Activated CD8-positive, alpha-beta T cell treated with anti-CD3 and anti-CD28 coated beads, Interleukin-2, amount 10 ng/mL, durations not matched to agents 7 days and 5 days (primary cell): ENCODE measurements at regions not wholly inside any gene's neighbourhood (a gene's known extent, or its start where the extent isn't known, plus 50 kb on each side); places are given as distances from the start of the nearest gene placed in this dataset.

Experiments
- ATAC-seq: fragments of 150-1000 bp; cut with Tn5 transposase; one replicate; pipeline ENCODE4 v1.10.0; 2021; ENCODE audit warnings: moderate library complexity
- CTCF ChIA-PET: fragments of 350-600 bp; sonication (Branson Sonifier 250); formaldehyde crosslinking; loops from one replicate; lab custom pipeline; 2021; ENCODE audit warnings: antibody characterized with exemption; lab: Charles Lee
- POLR2A ChIA-PET: fragments of 350-600 bp; sonication (Branson Sonifier 250); formaldehyde crosslinking; loops from one replicate; lab custom pipeline; 2021; ENCODE audit warnings: antibody characterized with exemption; lab: Charles Lee
- DNase-seq: peaks from one replicate; pipeline ENCODE4 v3.0.0-alpha.2; 2020
- H3K27ac Mint-ChIP-seq: one replicate; pipeline ENCODE4 v1.8.0; 2021; ENCODE audit warnings: mild to moderate bottlenecking, mixed read lengths
- H3K27me3 Mint-ChIP-seq: one replicate; pipeline ENCODE4 v1.8.0; 2021; ENCODE audit warnings: low read depth, mixed read lengths
- H3K36me3 Mint-ChIP-seq: one replicate; pipeline ENCODE4 v1.8.0; 2021; ENCODE audit warnings: low read depth, mixed read lengths
- H3K4me1 Mint-ChIP-seq: one replicate; pipeline ENCODE4 v1.8.0; 2021; ENCODE audit warnings: low read depth, mixed read lengths
- H3K4me3 Mint-ChIP-seq: one replicate; pipeline ENCODE4 v1.8.0; 2021; ENCODE audit warnings: mild to moderate bottlenecking, mixed read lengths
- H3K9me3 Mint-ChIP-seq: one replicate; pipeline ENCODE4 v1.8.0; 2022; ENCODE audit warnings: mixed read lengths; ENCODE audit not compliant: insufficient read depth

DNA sequence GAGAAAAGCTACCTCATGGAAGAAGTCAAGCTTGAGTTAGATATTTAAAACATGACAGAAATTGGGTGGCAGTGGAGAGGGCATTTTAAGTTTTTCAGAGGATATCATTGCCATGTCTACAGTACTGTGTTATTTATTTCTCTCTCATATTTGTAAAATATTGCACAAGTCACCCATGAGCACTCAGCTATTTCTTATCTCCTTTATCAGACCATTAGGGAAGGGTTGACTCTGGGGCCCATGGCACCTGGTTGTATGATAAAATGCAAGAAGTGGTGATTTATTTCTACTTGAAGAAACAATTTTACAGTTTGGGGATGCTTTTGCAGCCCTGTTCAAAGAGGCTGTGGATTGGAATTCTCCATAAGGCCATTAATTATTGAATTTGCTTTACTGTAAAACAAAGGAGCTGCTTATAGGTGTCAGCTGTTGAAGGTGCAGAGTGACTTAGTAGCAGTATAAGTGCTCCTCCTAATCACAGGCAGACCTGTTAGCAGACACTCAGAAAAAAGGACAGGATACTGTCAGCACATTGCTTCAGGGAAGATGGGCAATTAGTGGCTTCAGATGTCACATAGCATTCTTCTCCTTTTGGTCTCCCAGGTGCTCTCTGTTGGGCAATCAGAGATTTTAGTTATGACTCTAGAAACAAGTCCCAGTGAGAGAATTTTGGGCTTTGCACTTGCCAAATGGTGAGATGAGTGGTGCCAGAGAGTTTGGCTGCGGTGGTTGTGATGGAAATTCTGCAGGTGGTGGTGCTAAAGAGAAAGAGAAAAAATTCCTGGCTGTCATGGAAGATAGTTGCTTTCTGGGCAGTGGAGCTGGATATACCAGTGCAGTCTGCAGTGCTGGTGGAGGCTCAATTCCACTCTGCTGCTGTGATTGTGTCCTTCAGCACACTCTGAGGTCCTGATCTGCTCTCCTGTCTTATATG is 129.7 kb upstream of the ROPN1 start:
- ChIA-PET CTCF (no interaction called here), POLR2A (no interaction called here)
- Mint-ChIP-seq H3K4me1 (no peaks in the 10 kb centered on the region), H3K9me3 (no peaks in the 10 kb centered on the region), H3K27me3 (peaks cover 6% of the 10 kb centered on the region), H3K4me3 (no peak overlapping the region), H3K27ac (no peak overlapping the region), H3K36me3 (no peaks in the 10 kb centered on the region)
- DNase-seq, result no peak
- no peak for ATAC-seq

- no peaks in the 10 kb centered on the region for H3K9me3 Mint-ChIP-seq
- no peak overlapping the region for H3K4me3 Mint-ChIP-seq
- POLR2A ChIA-PET, result no interaction called here
- peaks cover 12% of the 10 kb centered on the region for H3K27me3 Mint-ChIP-seq
- no peaks in the 10 kb centered on the region for H3K4me1 Mint-ChIP-seq
- no peak overlapping the region for H3K27ac Mint-ChIP-seq
- ATAC-seq (no peak), DNase-seq (no peak)
- CTCF ChIA-PET, result no interaction called here
- no peaks in the 10 kb centered on the region for H3K36me3 Mint-ChIP-seq
These were observed 133.4 kb upstream of the ROPN1 start for GRCh38 chr3:124125315-124125714.

- no peaks in the 10 kb centered on the region for H3K36me3 Mint-ChIP-seq
- DNase-seq (no peak), ATAC-seq (no peak)
- ChIA-PET POLR2A (no interaction called here), CTCF (no interaction called here)
- peaks cover 9% of the 10 kb centered on the region for H3K27me3 Mint-ChIP-seq
- no peaks in the 10 kb centered on the region for H3K9me3 Mint-ChIP-seq
- no peaks in the 10 kb centered on the region for H3K4me1 Mint-ChIP-seq
- H3K4me3 Mint-ChIP-seq, result no peak overlapping the region
- no peak overlapping the region for H3K27ac Mint-ChIP-seq
These were observed 134.6 kb upstream of the ROPN1 start for GRCh38 chr3:124126436-124127023.

- no peaks in the 10 kb centered on the region for H3K4me1 Mint-ChIP-seq
- no peak overlapping the region for H3K4me3 Mint-ChIP-seq
- peaks cover 15% of the 10 kb centered on the region for H3K27me3 Mint-ChIP-seq
- H3K9me3 Mint-ChIP-seq, result no peaks in the 10 kb centered on the region
- ChIA-PET POLR2A (no interaction called here), CTCF (interaction anchor here (1.1 kb wide), 1 partner anchor 99 kb away, joined by 3 read pairs; the partner anchor contains the start of gene KALRN)
- no peak overlapping the region for H3K27ac Mint-ChIP-seq
- DNase-seq (no peak), ATAC-seq (no peak)
- H3K36me3 Mint-ChIP-seq, result no peaks in the 10 kb centered on the region
These were observed 139.2 kb upstream of the ROPN1 start for GRCh38 chr3:124131158-124131557.

GRCh38 chr3:124131580-124131979 is 139.7 kb upstream of the ROPN1 start:
- Mint-ChIP-seq H3K4me3 (no peak overlapping the region), H3K4me1 (no peaks in the 10 kb centered on the region), H3K9me3 (no peaks in the 10 kb centered on the region), H3K27ac (no peak overlapping the region), H3K36me3 (no peaks in the 10 kb centered on the region), H3K27me3 (peaks cover 15% of the 10 kb centered on the region)
- CTCF ChIA-PET, result interaction anchor here (1.1 kb wide), 1 partner anchor 99 kb away, joined by 3 read pairs; the partner anchor contains the start of gene KALRN
- POLR2A ChIA-PET, result no interaction called here
- ATAC-seq, result no peak
- DNase-seq, result no peak

GRCh38 chr3:124132813-124133212 is 140.9 kb upstream of the ROPN1 start:
- no peaks in the 10 kb centered on the region for H3K36me3 Mint-ChIP-seq
- ATAC-seq, result no peak
- H3K4me1 Mint-ChIP-seq, result no peaks in the 10 kb centered on the region
- POLR2A ChIA-PET, result no interaction called here
- no peaks in the 10 kb centered on the region for H3K9me3 Mint-ChIP-seq
- peaks cover 14% of the 10 kb centered on the region for H3K27me3 Mint-ChIP-seq
- CTCF ChIA-PET, result no interaction called here
- no peak for DNase-seq
- no peak overlapping the region for H3K27ac Mint-ChIP-seq
- H3K4me3 Mint-ChIP-seq, result no peak overlapping the region

GRCh38 chr3:124133366-124133940 is 141.5 kb upstream of the ROPN1 start:
- DNase-seq (no peak), ATAC-seq (no peak)
- Mint-ChIP-seq H3K9me3 (no peaks in the 10 kb centered on the region), H3K27me3 (peaks cover 14% of the 10 kb centered on the region), H3K36me3 (no peaks in the 10 kb centered on the region), H3K4me3 (no peak overlapping the region), H3K4me1 (no peaks in the 10 kb centered on the region), H3K27ac (no peak overlapping the region)
- ChIA-PET CTCF (no interaction called here), POLR2A (no interaction called here)

DNA sequence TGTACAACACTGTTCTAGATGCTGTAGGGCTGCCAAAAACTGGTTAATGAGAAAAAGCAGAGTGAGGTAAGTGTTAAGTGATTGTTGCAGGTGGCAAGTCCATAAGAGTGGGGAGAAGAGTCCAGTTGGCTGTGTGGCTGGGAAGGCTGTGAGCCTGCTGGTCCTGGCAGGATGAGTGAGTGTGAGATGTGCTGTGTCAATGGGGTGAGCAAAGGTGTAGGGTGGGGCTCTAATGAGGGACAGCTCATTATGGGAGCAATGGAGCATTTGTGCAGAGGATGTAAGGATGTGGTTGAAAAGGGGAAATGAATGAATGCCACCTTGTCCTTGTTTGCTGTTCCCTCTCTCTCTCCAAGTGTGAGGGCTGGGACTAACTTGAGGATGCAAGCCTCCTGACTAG is 145.3 kb upstream of the ROPN1 start:
- H3K36me3 Mint-ChIP-seq, result no peaks in the 10 kb centered on the region
- H3K4me3 Mint-ChIP-seq, result no peak overlapping the region

DNA sequence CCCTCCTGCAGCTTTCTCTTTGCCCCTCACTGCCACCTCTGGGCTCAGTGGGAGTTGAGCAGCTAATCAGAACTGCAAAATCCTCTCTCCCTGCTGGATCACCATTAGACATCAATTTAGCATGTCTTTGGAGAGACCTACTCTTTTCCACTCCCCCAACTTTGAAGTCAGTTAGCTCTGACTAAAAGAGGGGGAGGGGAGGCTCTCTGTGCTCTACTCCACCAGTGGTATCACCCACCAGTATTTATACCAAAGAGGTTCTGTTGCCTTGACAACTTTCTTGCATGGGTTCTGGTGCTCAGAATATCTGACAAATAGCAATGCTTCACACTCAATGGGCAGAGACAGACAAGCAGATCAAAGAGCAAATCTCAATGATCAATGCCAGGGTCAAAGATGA is 146.2 kb upstream of the ROPN1 start:
- DNase-seq, result no peak
- ATAC-seq, result no peak
- no peak overlapping the region for H3K4me3 Mint-ChIP-seq
- no peaks in the 10 kb centered on the region for H3K36me3 Mint-ChIP-seq
- POLR2A ChIA-PET, result no interaction called here
- no peaks in the 10 kb centered on the region for H3K4me1 Mint-ChIP-seq
- H3K27me3 Mint-ChIP-seq, result peaks cover 6% of the 10 kb centered on the region
- no peaks in the 10 kb centered on the region for H3K9me3 Mint-ChIP-seq
- CTCF ChIA-PET, result no interaction called here
- H3K27ac Mint-ChIP-seq, result no peak overlapping the region

More for the DNA sequence above, 145.3 kb upstream of the ROPN1 start:
- Mint-ChIP-seq H3K4me1 (no peaks in the 10 kb centered on the region), H3K27ac (no peak overlapping the region), H3K9me3 (no peaks in the 10 kb centered on the region), H3K27me3 (peaks cover 8% of the 10 kb centered on the region)
- DNase-seq (no peak), ATAC-seq (no peak)
- ChIA-PET CTCF (no interaction called here), POLR2A (no interaction called here)

DNA sequence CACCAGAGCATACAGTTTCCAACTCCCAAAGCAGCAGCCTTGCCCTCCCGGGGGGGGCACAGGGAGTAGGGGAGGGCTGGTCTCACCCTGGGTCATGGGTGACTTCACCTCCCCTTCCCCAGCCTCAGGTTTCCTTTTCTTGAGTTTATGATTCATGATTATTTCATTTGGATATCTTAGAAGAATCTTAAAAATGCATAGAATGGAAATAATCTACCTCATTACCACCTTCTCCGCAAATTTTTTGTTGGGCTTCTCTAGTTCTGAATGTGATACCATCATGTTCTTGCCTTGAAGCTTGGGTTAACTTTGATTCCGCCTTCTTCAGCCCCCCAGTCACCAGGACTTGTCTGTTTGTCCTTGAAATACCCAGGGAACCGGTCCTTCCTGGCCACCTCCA is 148.8 kb upstream of the ROPN1 start:
- CTCF ChIA-PET, result no interaction called here
- ATAC-seq (no peak), DNase-seq (no peak)

GRCh38 chr3:124142389-124142970 is 150.6 kb upstream of the ROPN1 start:
- no peak for ATAC-seq
- H3K4me1 Mint-ChIP-seq, result no peaks in the 10 kb centered on the region
- no peak for DNase-seq
- H3K9me3 Mint-ChIP-seq, result no peaks in the 10 kb centered on the region
- POLR2A ChIA-PET, result no interaction called here
- no peak overlapping the region for H3K27ac Mint-ChIP-seq
- no peak overlapping the region for H3K4me3 Mint-ChIP-seq
- CTCF ChIA-PET, result no interaction called here
- no peaks in the 10 kb centered on the region for H3K36me3 Mint-ChIP-seq
- H3K27me3 Mint-ChIP-seq, result peaks cover 6% of the 10 kb centered on the region

More for the DNA sequence above, 148.8 kb upstream of the ROPN1 start:
- H3K27ac Mint-ChIP-seq, result no peak overlapping the region
- H3K27me3 Mint-ChIP-seq, result peaks cover 6% of the 10 kb centered on the region
- no peaks in the 10 kb centered on the region for H3K9me3 Mint-ChIP-seq
- POLR2A ChIA-PET, result no interaction called here
- no peak overlapping the region for H3K4me3 Mint-ChIP-seq
- no peaks in the 10 kb centered on the region for H3K4me1 Mint-ChIP-seq
- no peaks in the 10 kb centered on the region for H3K36me3 Mint-ChIP-seq

DNA sequence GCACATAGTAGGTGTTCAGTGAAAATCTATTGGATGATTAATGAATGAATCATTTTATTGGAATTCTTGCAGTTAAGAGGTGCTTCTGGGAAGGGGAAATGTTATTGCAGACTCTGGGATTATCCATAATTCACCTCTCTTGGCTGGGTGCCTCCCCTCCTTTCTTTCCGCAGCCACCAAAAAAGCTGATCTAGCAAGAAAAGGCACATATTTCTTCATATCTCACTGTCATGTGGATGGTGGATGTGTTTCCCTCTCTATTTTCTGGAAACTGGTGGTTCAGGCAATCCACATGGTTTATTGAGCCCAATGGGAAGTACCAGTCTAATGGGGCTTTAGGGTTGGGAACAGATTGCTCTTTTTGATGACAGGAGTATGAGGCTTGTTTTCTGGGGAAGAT is 151.1 kb upstream of the ROPN1 start:
- Mint-ChIP-seq H3K9me3 (no peaks in the 10 kb centered on the region), H3K27ac (no peak overlapping the region), H3K4me1 (no peaks in the 10 kb centered on the region), H3K4me3 (no peak overlapping the region), H3K36me3 (no peaks in the 10 kb centered on the region), H3K27me3 (peaks cover 6% of the 10 kb centered on the region)
- ChIA-PET CTCF (no interaction called here), POLR2A (no interaction called here)
- no peak for ATAC-seq
- DNase-seq, result no peak
